Astrocyte (in vitro differentiated cells and primary cell): ENCODE measurements at regions not wholly inside any gene's neighbourhood (a gene's known extent, or its start where the extent isn't known, plus 50 kb on each side); places are given as distances from the start of the nearest gene placed in this dataset.

Source experiments
- CTCF ChIP-seq: IDR thresholded peaks from 2 replicates; pipeline ENCODE4 v1.5.1; 2011; ENCODE audit warnings: low read depth, mild to moderate bottlenecking, inconsistent platforms, low read length, moderate library complexity; ENCODE audit not compliant: insufficient read depth
- EZH2 ChIP-seq: IDR thresholded peaks from 2 replicates; pipeline ENCODE4 v1.6.1; 2012; ENCODE audit warnings: mild to moderate bottlenecking, low read length, inconsistent platforms; ENCODE audit not compliant: insufficient read depth

GRCh38 chr5:174514983-174515394 is 209.4 kb upstream of the MSX2 start:
- no peak for TF ChIP-seq CTCF
- no peak for TF ChIP-seq EZH2
